HUES64 (cell line): ENCODE measurements at regions not wholly inside any gene's neighbourhood (a gene's known extent, or its start where the extent isn't known, plus 50 kb on each side); places are given as distances from the start of the nearest gene placed in this dataset.
"Not testable (repeated sequence)": the region's sequence is repeated elsewhere in the genome, so short reads cannot be mapped to it uniquely, and the experiment has no call there.

Experiments used
- H3K27ac ChIP-seq: 2 replicates; pipeline ENCODE4 v1.7.0; 2013; ENCODE audit warnings: low read depth, low read length, inconsistent platforms
- H3K27me3 ChIP-seq: 2 replicates; pipeline ENCODE4 v1.6.1; 2013; ENCODE audit warnings: mild to moderate bottlenecking, low read length; ENCODE audit not compliant: insufficient read depth
- H3K36me3 ChIP-seq: 2 replicates; pipeline ENCODE4 v1.6.1; 2013; ENCODE audit warnings: mild to moderate bottlenecking, low read length; ENCODE audit not compliant: insufficient read depth
- H3K4me1 ChIP-seq: 2 replicates; pipeline ENCODE4 v1.6.1; 2013; ENCODE audit warnings: mild to moderate bottlenecking, low read length, moderate library complexity; ENCODE audit not compliant: insufficient read depth
- H3K4me3 ChIP-seq: 2 replicates; pipeline ENCODE4 v1.5.1; 2013; ENCODE audit warnings: mild to moderate bottlenecking, low read length, moderate library complexity
- H3K9ac ChIP-seq: 2 replicates; pipeline ENCODE4 v1.6.1; 2013; ENCODE audit warnings: mild to moderate bottlenecking, low read depth, low read length
- H3K9me3 ChIP-seq: 2 replicates; pipeline ENCODE4 v1.6.1; 2013; ENCODE audit warnings: low read depth, low read length; ENCODE audit not compliant: insufficient read depth
- WGBS: fragments of 150-250, 120-280 bp; methylation state at CpG from one replicate; pipeline ENCODE4 v1.1.7; 2013; ENCODE audit warnings: missing lambda C conversion rate; 5-methylcytosine and 5-hydroxymethylcytosine counted together

GRCh38 chr22:48482198-48482597, 1345.5 kb downstream of the BRD1 start:
- 98% methylated on average over 11 of the region's 11 CpGs for WGBS
- H3K27ac ChIP-seq, H3K4me1 ChIP-seq, H3K27me3 ChIP-seq, H3K9ac ChIP-seq, H3K36me3 ChIP-seq, H3K9me3 ChIP-seq, H3K4me3 ChIP-seq: not testable (repeated sequence)

DNA sequence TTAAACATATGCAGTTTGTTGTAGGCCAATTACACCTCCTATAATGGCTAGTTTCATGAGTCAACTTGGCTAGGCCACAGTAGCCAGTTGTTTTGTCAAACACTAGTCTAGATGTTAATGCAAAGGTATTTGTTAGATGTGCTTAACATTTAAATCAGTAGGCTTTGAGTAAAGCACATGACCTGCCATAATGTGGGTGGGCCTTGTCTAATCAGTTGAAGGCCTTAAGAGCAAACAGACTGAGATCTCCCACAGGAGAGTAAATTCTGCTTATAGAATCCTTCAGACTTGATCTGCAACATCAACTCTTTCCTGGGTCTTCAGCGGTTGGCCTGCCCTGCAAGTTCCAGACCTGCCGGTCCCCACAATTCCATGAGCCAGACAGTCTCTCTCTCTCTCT, 1345.9 kb downstream of the BRD1 start:
- Histone ChIP-seq H3K4me3 (no peak overlapping the region), H3K9me3 (no peaks in the 10 kb centered on the region), H3K36me3 (no peaks in the 10 kb centered on the region), H3K27me3 (no peaks in the 10 kb centered on the region), H3K9ac (no peak overlapping the region), H3K4me1 (peaks cover 4% of the 10 kb centered on the region), H3K27ac (no peak overlapping the region)
- 98% methylated on average over 2 of the region's 2 CpGs for WGBS

DNA sequence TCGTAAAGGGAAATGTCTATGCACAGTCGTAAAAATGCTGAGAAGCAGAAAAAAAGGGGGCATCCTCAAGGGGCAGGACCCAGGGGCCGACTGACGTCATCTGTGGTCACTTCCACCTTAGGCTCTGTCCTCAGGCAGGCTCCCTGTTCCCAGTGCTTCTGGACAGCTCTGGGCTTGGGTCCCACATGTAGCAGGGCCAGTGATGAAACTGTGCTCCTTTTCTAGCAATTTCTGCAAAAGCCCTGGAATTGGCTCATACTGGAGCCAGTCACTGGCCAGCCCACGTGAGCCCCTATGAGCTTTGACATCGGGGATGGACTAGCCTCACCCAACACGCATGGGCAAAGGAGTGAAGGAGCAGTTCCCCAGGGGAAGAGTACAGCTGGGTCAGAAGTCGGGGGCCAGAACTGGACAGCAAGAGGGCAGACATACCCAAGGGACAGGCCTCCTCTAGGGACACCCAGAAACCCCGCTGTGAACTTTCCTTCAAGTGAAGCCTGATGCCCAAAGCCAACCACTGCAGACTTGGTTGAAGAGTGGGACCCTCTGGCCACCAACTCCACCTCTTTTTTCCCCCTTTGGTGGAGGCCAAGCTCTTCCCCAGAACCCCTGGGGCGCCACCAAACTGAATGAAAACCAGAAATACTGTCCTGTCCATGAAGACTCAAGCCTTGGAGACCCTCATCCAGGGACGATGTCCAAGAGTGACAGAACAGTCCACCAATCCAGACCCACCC, 1349.0 kb downstream of the BRD1 start:
- no peaks in the 10 kb centered on the region for H3K4me1 ChIP-seq
- H3K27ac ChIP-seq: no peak overlapping the region
- no peak overlapping the region for H3K9ac ChIP-seq
- H3K4me3 ChIP-seq: no peak overlapping the region
- no peaks in the 10 kb centered on the region for H3K27me3 ChIP-seq
- 95% methylated on average over 11 of the region's 11 CpGs for WGBS
- no peaks in the 10 kb centered on the region for H3K36me3 ChIP-seq
- no peaks in the 10 kb centered on the region for H3K9me3 ChIP-seq

DNA sequence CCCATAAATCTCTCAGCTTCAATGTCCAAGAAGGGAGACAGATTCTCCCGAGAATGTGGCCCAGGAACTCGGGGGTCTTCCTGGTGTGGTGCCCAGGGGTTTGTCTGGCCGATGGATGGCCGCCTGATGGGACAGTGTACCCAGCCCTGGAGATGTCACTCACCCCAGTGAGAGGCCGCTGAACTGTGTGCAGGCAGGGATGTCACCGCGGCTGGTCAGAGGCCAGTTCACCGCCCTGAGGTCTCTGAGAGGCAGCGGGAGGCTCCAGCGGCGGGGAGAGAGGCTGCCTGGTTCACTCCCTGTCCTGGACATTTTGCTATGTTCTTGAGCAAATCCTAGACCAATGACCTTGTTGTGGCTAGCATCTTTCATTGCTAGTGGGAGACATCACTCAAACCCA, 1349.5 kb downstream of the BRD1 start:
- Histone ChIP-seq H3K36me3 (no peaks in the 10 kb centered on the region), H3K9ac (no peak overlapping the region), H3K4me1 (no peaks in the 10 kb centered on the region), H3K27me3 (no peaks in the 10 kb centered on the region), H3K4me3 (no peak overlapping the region), H3K9me3 (no peaks in the 10 kb centered on the region), H3K27ac (no peak overlapping the region)
- WGBS: 95% methylated on average over 11 of the region's 11 CpGs

GRCh38 chr22:48477031-48477721, 1350.5 kb downstream of the BRD1 start:
- Histone ChIP-seq H3K27ac (no peak overlapping the region), H3K27me3 (no peaks in the 10 kb centered on the region), H3K9ac (no peak overlapping the region), H3K4me1 (no peaks in the 10 kb centered on the region), H3K9me3 (no peaks in the 10 kb centered on the region), H3K4me3 (no peak overlapping the region), H3K36me3 (no peaks in the 10 kb centered on the region)
- 93% methylated on average over 22 of the region's 22 CpGs for WGBS

- Histone ChIP-seq H3K4me1 (no peaks in the 10 kb centered on the region), H3K9ac (no peak overlapping the region), H3K27ac (no peak overlapping the region), H3K27me3 (no peaks in the 10 kb centered on the region), H3K9me3 (no peaks in the 10 kb centered on the region), H3K4me3 (no peak overlapping the region), H3K36me3 (no peaks in the 10 kb centered on the region)
- 94% methylated on average over 5 of the region's 5 CpGs for WGBS
Observed at GRCh38 chr22:48476577-48476976, 1351.1 kb downstream of the BRD1 start.

GRCh38 chr22:48475661-48476345, 1351.9 kb downstream of the BRD1 start:
- Histone ChIP-seq H3K27me3 (no peaks in the 10 kb centered on the region), H3K27ac (no peak overlapping the region), H3K9me3 (no peaks in the 10 kb centered on the region), H3K4me1 (no peaks in the 10 kb centered on the region), H3K9ac (no peak overlapping the region), H3K4me3 (no peak overlapping the region), H3K36me3 (no peaks in the 10 kb centered on the region)
- WGBS: 83% methylated on average over 15 of the region's 15 CpGs

DNA sequence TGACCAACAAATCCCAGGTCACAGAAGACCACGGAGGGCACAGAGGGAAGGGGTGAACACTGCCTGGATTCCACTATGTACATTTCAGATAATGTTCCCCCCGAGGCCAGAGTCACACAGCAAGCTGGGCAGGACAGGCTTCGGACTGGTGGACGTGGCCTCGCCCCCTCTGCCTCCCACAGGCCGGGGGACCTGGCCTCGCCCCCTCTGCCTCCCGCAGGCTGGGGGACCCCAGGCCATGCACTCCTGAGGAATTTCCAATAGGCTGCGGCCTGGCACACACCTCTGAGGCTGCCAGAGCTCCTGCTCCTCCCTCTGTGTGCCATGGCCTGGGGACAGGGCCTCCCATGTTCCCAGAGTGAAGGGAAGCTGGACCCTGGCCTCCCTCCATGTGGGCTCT, 1352.8 kb downstream of the BRD1 start:
- no peak overlapping the region for H3K4me3 ChIP-seq
- no peaks in the 10 kb centered on the region for H3K4me1 ChIP-seq
- H3K9ac ChIP-seq: no peak overlapping the region
- 95% methylated on average over 9 of the region's 9 CpGs for WGBS
- no peak overlapping the region for H3K27ac ChIP-seq
- H3K27me3 ChIP-seq: no peaks in the 10 kb centered on the region
- H3K36me3 ChIP-seq: no peaks in the 10 kb centered on the region
- H3K9me3 ChIP-seq: no peaks in the 10 kb centered on the region

GRCh38 chr22:48473202-48473601, 1354.5 kb downstream of the BRD1 start:
- WGBS: 92% methylated on average over 6 of the region's 7 CpGs
- no peak overlapping the region for H3K9ac ChIP-seq
- H3K27ac ChIP-seq: no peak overlapping the region
- H3K27me3 ChIP-seq: no peaks in the 10 kb centered on the region
- no peaks in the 10 kb centered on the region for H3K9me3 ChIP-seq
- H3K4me1 ChIP-seq: no peaks in the 10 kb centered on the region
- no peaks in the 10 kb centered on the region for H3K36me3 ChIP-seq
- H3K4me3 ChIP-seq: no peak overlapping the region

- no peaks in the 10 kb centered on the region for H3K4me1 ChIP-seq
- no peak overlapping the region for H3K27ac ChIP-seq
- H3K27me3 ChIP-seq: no peaks in the 10 kb centered on the region
- no peaks in the 10 kb centered on the region for H3K36me3 ChIP-seq
- no peaks in the 10 kb centered on the region for H3K9me3 ChIP-seq
- no peak overlapping the region for H3K4me3 ChIP-seq
- 76% methylated on average over 9 of the region's 9 CpGs for WGBS
- H3K9ac ChIP-seq: no peak overlapping the region
Observed at GRCh38 chr22:48464246-48464645, 1363.4 kb downstream of the BRD1 start.
